Endothelial cell of umbilical vein (primary cell): ENCODE measurements at regions not wholly inside any gene's neighbourhood (a gene's known extent, or its start where the extent isn't known, plus 50 kb on each side); places are given as distances from the start of the nearest gene placed in this dataset.

Source experiments
- BruUV-seq: library from RNA; stranded (reverse); fragments of 400-500 nt; replicated peaks from 2 replicates; lab custom pipeline; 2021; lab: Mats Ljungman, UMichigan
- CTCF ChIA-PET: fragments of 300-600, 350-600 bp; sonication (Branson Sonifier 250); formaldehyde crosslinking; loops from one replicate; lab custom pipeline; 2021; ENCODE audit warnings: antibody characterized with exemption, inconsistent platforms; lab: Charles Lee
- POLR2A ChIA-PET: fragments of 300-600, 350-600 bp; sonication (Branson Sonifier 250); formaldehyde crosslinking; loops from one replicate; lab custom pipeline; 2021; ENCODE audit warnings: antibody characterized with exemption, inconsistent platforms; lab: Charles Lee
- DNase-seq: peaks from one replicate; pipeline ENCODE4 v3.0.0-alpha.2; 2011; ENCODE audit warnings: low read depth, low spot score
- FAIRE-seq: peaks from 2 replicates; lab custom pipeline; 2011; peaks lifted over from hg19 to GRCh38; lab: Jason Lieb, UNC
- H2AFZ ChIP-seq: 2 replicates; pipeline ENCODE4 v1.6.0; 2012; ENCODE audit warnings: low read depth, low read length, control low read depth, inconsistent platforms
- H3K27ac ChIP-seq: 2 replicates; pipeline ENCODE4 v1.5.1; 2011; ENCODE audit warnings: low read depth, mild to moderate bottlenecking, control low read depth, low read length, moderate library complexity; ENCODE audit not compliant: insufficient read depth
- H3K27me3 ChIP-seq, 2 experiments: 2 replicates each; pipeline versions ENCODE4 v1.6.0 to v1.6.1; 2011; ENCODE audit warnings: low read length in 2 of 2, mixed read lengths in 1 of 2; ENCODE audit not compliant: control insufficient read depth in 2 of 2, insufficient read depth in 2 of 2
- H3K36me3 ChIP-seq, 2 experiments: 2 replicates in 1 of 2; 3 replicates in 1 of 2; pipeline ENCODE4 v1.5.1; 2011; ENCODE audit warnings: low read length in 2 of 2, mild to moderate bottlenecking in 1 of 2, moderate library complexity in 1 of 2; ENCODE audit not compliant: control insufficient read depth in 2 of 2, insufficient read depth in 2 of 2; ENCODE audit errors: extremely low read depth in 1 of 2
- H3K4me1 ChIP-seq: 3 replicates; pipeline ENCODE4 v1.5.1; 2011; ENCODE audit warnings: mild to moderate bottlenecking, low read length; ENCODE audit not compliant: control insufficient read depth, insufficient read depth; ENCODE audit errors: extremely low read depth
- H3K4me2 ChIP-seq: 2 replicates; pipeline ENCODE4 v1.6.1; 2011; ENCODE audit warnings: low read length, control low read depth, mixed read lengths; ENCODE audit not compliant: insufficient read depth
- H3K4me3 ChIP-seq, 3 experiments: fragments of 200-600 bp in 1 of 3; sonication (generic), shearing (Covaris generic) in 1 of 3; replicated peaks in 1 of 3; 2 replicates each; pipeline ENCODE4 v1.5.1; 2011 to 2016; ENCODE audit warnings: control low read depth in 3 of 3, low read length in 3 of 3, mild to moderate bottlenecking in 2 of 3, inconsistent platforms in 1 of 3, low read depth in 1 of 3, moderate library complexity in 1 of 3; ENCODE audit not compliant: insufficient read depth in 1 of 3
- H3K79me2 ChIP-seq: 2 replicates; pipeline ENCODE4 v1.6.0; 2012; ENCODE audit warnings: low read length, inconsistent platforms; ENCODE audit not compliant: control insufficient read depth, insufficient read depth
- H3K9ac ChIP-seq: replicated peaks from 2 replicates; pipeline ENCODE3; 2011; ENCODE audit warnings: low read length, control low read depth; ENCODE audit not compliant: insufficient read depth; ENCODE audit errors: extremely low read depth
- H3K9me1 ChIP-seq: replicated peaks from 3 replicates; pipeline ENCODE4 v1.6.0; 2011; ENCODE audit warnings: mild to moderate bottlenecking, low read length; ENCODE audit not compliant: control insufficient read depth, insufficient read depth; ENCODE audit errors: extremely low read depth
- H3K9me3 ChIP-seq: replicated peaks from 2 replicates; pipeline ENCODE4 v1.5.1; 2012; ENCODE audit warnings: low read length, inconsistent platforms; ENCODE audit not compliant: control insufficient read depth, insufficient read depth
- H4K20me1 ChIP-seq: replicated peaks from 2 replicates; pipeline ENCODE3; 2011; ENCODE audit warnings: mild to moderate bottlenecking, low read length; ENCODE audit not compliant: control insufficient read depth, insufficient read depth; ENCODE audit errors: extremely low read depth
- EZH2 ChIP-seq: IDR thresholded peaks from 2 replicates; pipeline ENCODE4 v1.6.1; 2012; ENCODE audit warnings: borderline replicate concordance, low read depth, mild to moderate bottlenecking, moderate library complexity, low read length, inconsistent platforms; ENCODE audit not compliant: severe bottlenecking
- FOS ChIP-seq: IDR thresholded peaks from 2 replicates; pipeline ENCODE4 v1.6.1; 2011; ENCODE audit warnings: mild to moderate bottlenecking, low read length, moderate library complexity, borderline replicate concordance; ENCODE audit not compliant: insufficient read depth
- GATA2 ChIP-seq: IDR thresholded peaks from 2 replicates; pipeline ENCODE4 v1.7.0; 2011; ENCODE audit warnings: low read depth, mild to moderate bottlenecking, moderate library complexity, mixed read lengths, low read length; ENCODE audit not compliant: insufficient read length, insufficient read depth
- JUN ChIP-seq: IDR thresholded peaks from 2 replicates; pipeline ENCODE4 v1.6.1; 2011; ENCODE audit warnings: borderline replicate concordance, low read depth; ENCODE audit not compliant: insufficient read length, insufficient read depth
- MYC ChIP-seq: IDR thresholded peaks from one replicate; pipeline ENCODE4 v1.6.1; 2011; ENCODE audit warnings: mild to moderate bottlenecking, low read depth, low read length
- POLR2A ChIP-seq: IDR thresholded peaks from 2 replicates; pipeline ENCODE4 v1.6.1; 2012; ENCODE audit warnings: low read depth, mild to moderate bottlenecking, control low read depth, low read length
- POLR2AphosphoS5 ChIP-seq: IDR thresholded peaks from 2 replicates; pipeline ENCODE4 v1.6.1; 2012; ENCODE audit warnings: low read depth, mild to moderate bottlenecking, control low read depth, low read length, moderate library complexity; ENCODE audit not compliant: insufficient read depth
- dilution Hi-C: fragments of 300-500 bp; cut with MboI; formaldehyde crosslinking; loops from one replicate; pipeline ENCODE4 v1.15.0; 2019; ENCODE audit warnings: low sequenced_read_pairs; ENCODE audit not compliant: extremely low pct_ligation_motif_present
- intact Hi-C: fragments of 100-400 bp; cut with micrococcal nuclease; formaldehyde crosslinking; loops from one replicate; pipeline ENCODE4 v1.10.0; 2022
- TF ChIP-seq, protein P1 (sequence below), 2 donors: IDR thresholded peaks; 1 replicate in 1 of 2; 2 replicates in 1 of 2; pipeline ENCODE4 v1.5.1; 2011; ENCODE audit warnings: low read length in 2 of 2, mild to moderate bottlenecking in 2 of 2, moderate library complexity in 2 of 2, control low read depth in 1 of 2, inconsistent platforms in 1 of 2, low read depth in 1 of 2; ENCODE audit not compliant: insufficient read depth in 1 of 2; ENCODE audit errors: extremely low read depth in 1 of 2
- TF ChIP-seq, protein P2 (sequence below): IDR thresholded peaks from 2 replicates; pipeline ENCODE4 v1.6.1; 2011; ENCODE audit not compliant: insufficient read depth, insufficient read length

DNA sequence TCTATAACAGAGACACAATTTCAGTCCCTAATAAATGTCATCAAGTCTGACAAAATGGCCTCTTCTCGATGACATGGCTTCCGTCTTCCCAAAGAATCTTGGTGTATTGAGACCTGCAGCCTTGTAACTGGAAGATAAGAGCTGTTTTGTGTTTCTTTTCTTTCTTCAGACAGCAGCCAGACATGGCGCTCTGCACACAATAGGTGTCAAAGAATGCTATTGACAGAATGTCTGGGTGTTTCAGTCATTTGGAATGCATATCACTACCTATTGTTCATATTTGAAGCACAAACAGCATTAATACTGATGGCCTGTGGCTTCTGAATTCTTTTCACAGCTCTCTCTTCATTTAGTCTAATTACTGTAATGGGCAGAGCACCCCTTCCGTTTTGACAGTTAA lies 344.8 kb downstream of the RPRM start:
- no peaks in the 10 kb centered on the region for H3K79me2 ChIP-seq
- no peak overlapping the region for H3K4me2 ChIP-seq
- H3K27ac ChIP-seq: no peak overlapping the region
- dilution Hi-C loops (no loop called here), intact Hi-C loops (no loop called here)
- no peak overlapping the region for H3K4me3 ChIP-seq
- H2AFZ ChIP-seq: no peak overlapping the region
- no peaks in the 10 kb centered on the region for H4K20me1 ChIP-seq
- DNase-seq: no peak
- no peaks in the 10 kb centered on the region for H3K36me3 ChIP-seq
- no TSS peak for BruUV-seq
- peaks cover 2% of the 10 kb centered on the region for H3K9me3 ChIP-seq
- H3K27me3 ChIP-seq: no peaks in the 10 kb centered on the region
- POLR2A ChIA-PET: no interaction called here
- no peaks in the 10 kb centered on the region for H3K4me1 ChIP-seq
- CTCF ChIA-PET: no interaction called here
- no peak for FAIRE-seq
- TF ChIP-seq JUN: no peak
- no peak for TF ChIP-seq EZH2
- no peak for TF ChIP-seq POLR2AphosphoS5
- TF ChIP-seq, protein P1, sequence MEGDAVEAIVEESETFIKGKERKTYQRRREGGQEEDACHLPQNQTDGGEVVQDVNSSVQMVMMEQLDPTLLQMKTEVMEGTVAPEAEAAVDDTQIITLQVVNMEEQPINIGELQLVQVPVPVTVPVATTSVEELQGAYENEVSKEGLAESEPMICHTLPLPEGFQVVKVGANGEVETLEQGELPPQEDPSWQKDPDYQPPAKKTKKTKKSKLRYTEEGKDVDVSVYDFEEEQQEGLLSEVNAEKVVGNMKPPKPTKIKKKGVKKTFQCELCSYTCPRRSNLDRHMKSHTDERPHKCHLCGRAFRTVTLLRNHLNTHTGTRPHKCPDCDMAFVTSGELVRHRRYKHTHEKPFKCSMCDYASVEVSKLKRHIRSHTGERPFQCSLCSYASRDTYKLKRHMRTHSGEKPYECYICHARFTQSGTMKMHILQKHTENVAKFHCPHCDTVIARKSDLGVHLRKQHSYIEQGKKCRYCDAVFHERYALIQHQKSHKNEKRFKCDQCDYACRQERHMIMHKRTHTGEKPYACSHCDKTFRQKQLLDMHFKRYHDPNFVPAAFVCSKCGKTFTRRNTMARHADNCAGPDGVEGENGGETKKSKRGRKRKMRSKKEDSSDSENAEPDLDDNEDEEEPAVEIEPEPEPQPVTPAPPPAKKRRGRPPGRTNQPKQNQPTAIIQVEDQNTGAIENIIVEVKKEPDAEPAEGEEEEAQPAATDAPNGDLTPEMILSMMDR (IDR thresholded peaks at IDR 0.05; ENCODE audit: extremely low read depth in 1 of 2, insufficient read depth in 1 of 2, low read depth in 1 of 2, low read length in 2 of 2): no peak
- no peak for TF ChIP-seq GATA2
- no peak for TF ChIP-seq MYC
- H3K9ac ChIP-seq: no peak overlapping the region
- no peaks in the 10 kb centered on the region for H3K9me1 ChIP-seq

DNA sequence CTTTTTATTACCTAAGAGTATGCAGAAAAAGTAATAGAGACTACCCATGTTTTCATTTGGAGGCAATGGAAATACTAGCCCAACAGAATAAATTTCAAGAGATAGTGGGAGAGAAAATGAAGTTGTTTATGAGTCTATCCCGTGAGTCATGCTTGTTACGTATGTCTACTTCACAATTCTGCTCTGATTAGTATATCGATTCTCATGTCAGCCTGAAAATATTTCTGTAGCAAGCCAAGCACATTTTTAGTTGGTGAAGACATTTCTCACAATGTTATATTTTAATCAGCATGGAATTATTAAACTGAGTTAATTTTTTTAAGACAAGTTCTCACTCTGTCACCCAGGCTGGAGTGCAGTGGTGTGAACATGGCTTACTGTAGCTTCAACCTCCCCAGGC lies 346.1 kb downstream of the RPRM start:
- Histone ChIP-seq H3K4me2 (no peak overlapping the region), H4K20me1 (no peaks in the 10 kb centered on the region), H3K4me1 (no peaks in the 10 kb centered on the region), H3K9ac (no peak overlapping the region), H2AFZ (no peak overlapping the region), H3K36me3 (no peaks in the 10 kb centered on the region), H3K4me3 (no peak overlapping the region), H3K27ac (no peak overlapping the region), H3K79me2 (no peaks in the 10 kb centered on the region), H3K27me3 (no peaks in the 10 kb centered on the region), H3K9me1 (no peaks in the 10 kb centered on the region), H3K9me3 (peaks cover 2% of the 10 kb centered on the region)
- BruUV-seq: no TSS peak
- ChIA-PET CTCF (no interaction called here), POLR2A (no interaction called here)
- FAIRE-seq (no peak), DNase-seq (no peak)
- TF ChIP-seq POLR2A (no peak), POLR2AphosphoS5 (no peak), FOS (no peak), GATA2 (no peak), EZH2 (no peak), MYC (no peak), JUN (no peak)
- TF ChIP-seq, protein P1 (IDR thresholded peaks at IDR 0.05; ENCODE audit: extremely low read depth in 1 of 2, insufficient read depth in 1 of 2, low read depth in 1 of 2, low read length in 2 of 2): no peak
- TF ChIP-seq, protein P2, sequence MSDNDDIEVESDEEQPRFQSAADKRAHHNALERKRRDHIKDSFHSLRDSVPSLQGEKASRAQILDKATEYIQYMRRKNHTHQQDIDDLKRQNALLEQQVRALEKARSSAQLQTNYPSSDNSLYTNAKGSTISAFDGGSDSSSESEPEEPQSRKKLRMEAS: no peak
- dilution Hi-C loops: no loop called here
- intact Hi-C loops: no loop called here
